Brain microvascular endothelial cell (primary cell): ENCODE measurements at regions not wholly inside any gene's neighbourhood (a gene's known extent, or its start where the extent isn't known, plus 50 kb on each side); places are given as distances from the start of the nearest gene placed in this dataset.

ENCODE experiments used
- DNase-seq: peaks from one replicate; pipeline ENCODE4 v3.0.0-alpha.2; 2020
- H3K27ac ChIP-seq: fragments of 250-450 bp; sonication (Bioruptor Pico); 2 replicates; pipeline ENCODE4 v1.5.1; 2020; ENCODE audit warnings: mild to moderate bottlenecking, moderate library complexity
- H3K27me3 ChIP-seq: fragments of 250-450 bp; sonication (Bioruptor Pico); replicated peaks from 2 replicates; pipeline ENCODE4 v1.5.1; 2020; ENCODE audit warnings: mild to moderate bottlenecking
- H3K36me3 ChIP-seq: fragments of 250-450 bp; sonication (Bioruptor Pico); replicated peaks from 2 replicates; pipeline ENCODE4 v1.5.1; 2020; ENCODE audit warnings: mild to moderate bottlenecking
- H3K4me3 ChIP-seq: 2 replicates; pipeline ENCODE4 v1.5.1; 2011; ENCODE audit warnings: low read depth, mild to moderate bottlenecking, control low read depth, low read length, moderate library complexity
- in situ Hi-C: cut with HindIII; loops from 2 replicates; pipeline ENCODE4 v1.10.0; 2017; ENCODE audit warnings: low sequenced_read_pairs, low pct_ligation_motif_present
- TF ChIP-seq, protein P1 (sequence below): IDR thresholded peaks from 2 replicates; pipeline ENCODE4 v1.5.1; 2011; ENCODE audit warnings: low read depth, mild to moderate bottlenecking, moderate library complexity, low read length, control low read depth, inconsistent platforms; ENCODE audit errors: missing control alignments

DNA sequence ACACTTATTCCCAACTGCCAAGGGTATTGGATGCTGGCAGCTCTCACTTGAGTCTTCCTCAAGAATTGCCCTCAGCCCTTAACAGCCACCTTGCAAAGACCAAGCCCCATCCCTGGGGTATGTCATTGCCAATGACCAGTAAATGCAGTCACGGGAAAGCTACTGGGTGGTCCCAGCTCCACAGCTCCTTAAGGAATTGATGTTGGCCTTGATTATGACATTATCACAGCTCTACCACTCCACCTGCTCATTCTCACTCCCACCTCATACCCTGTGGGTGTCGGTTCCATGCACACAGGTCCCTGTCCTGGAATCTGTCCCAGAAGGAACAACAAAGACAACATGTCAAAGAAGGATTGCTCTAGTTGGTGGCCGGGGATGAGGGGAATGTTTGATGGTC, 60.5 kb upstream of the GJB5 start:
- no peak overlapping the region for H3K4me3 ChIP-seq
- H3K36me3 ChIP-seq = no peaks in the 10 kb centered on the region
- H3K27me3 ChIP-seq = no peaks in the 10 kb centered on the region
- no peak for DNase-seq
- in situ Hi-C loops = no loop called here
- H3K27ac ChIP-seq = no peak overlapping the region
- TF ChIP-seq, protein P1, sequence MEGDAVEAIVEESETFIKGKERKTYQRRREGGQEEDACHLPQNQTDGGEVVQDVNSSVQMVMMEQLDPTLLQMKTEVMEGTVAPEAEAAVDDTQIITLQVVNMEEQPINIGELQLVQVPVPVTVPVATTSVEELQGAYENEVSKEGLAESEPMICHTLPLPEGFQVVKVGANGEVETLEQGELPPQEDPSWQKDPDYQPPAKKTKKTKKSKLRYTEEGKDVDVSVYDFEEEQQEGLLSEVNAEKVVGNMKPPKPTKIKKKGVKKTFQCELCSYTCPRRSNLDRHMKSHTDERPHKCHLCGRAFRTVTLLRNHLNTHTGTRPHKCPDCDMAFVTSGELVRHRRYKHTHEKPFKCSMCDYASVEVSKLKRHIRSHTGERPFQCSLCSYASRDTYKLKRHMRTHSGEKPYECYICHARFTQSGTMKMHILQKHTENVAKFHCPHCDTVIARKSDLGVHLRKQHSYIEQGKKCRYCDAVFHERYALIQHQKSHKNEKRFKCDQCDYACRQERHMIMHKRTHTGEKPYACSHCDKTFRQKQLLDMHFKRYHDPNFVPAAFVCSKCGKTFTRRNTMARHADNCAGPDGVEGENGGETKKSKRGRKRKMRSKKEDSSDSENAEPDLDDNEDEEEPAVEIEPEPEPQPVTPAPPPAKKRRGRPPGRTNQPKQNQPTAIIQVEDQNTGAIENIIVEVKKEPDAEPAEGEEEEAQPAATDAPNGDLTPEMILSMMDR = no peak

DNA sequence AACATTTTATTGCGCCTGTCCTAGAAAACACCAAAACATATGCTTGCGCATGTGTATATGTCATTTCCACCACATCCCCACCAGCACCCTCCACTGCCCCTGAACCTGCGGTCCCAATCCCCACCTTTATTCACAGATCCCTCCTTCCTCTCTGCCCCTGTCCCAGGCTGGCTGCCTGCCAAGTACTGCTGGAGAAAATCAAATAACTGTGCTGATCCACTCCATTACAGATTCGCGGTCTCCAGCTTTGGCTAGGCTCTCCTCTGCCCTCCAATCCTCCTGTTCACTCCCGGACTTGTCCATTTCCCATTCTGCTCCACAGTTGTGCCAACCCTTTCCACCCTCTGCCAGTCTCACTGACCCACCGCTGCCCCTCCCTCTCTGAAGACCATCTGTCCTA, 59.3 kb upstream of the GJB5 start:
- in situ Hi-C loops = no loop called here
- TF ChIP-seq, protein P1 = no peak
- Histone ChIP-seq H3K27ac (no peak overlapping the region), H3K27me3 (no peaks in the 10 kb centered on the region), H3K4me3 (no peak overlapping the region), H3K36me3 (no peaks in the 10 kb centered on the region)
- no peak for DNase-seq

- TF ChIP-seq, protein P1 = no peak
- Histone ChIP-seq H3K36me3 (no peaks in the 10 kb centered on the region), H3K4me3 (no peak overlapping the region), H3K27ac (no peak overlapping the region), H3K27me3 (no peaks in the 10 kb centered on the region)
- in situ Hi-C loops = no loop called here
- DNase-seq = no peak
These were observed 58.6 kb upstream of the GJB5 start for GRCh38 chr1:34696230-34696629.

GRCh38 chr1:34696981-34697380, 57.9 kb upstream of the GJB5 start:
- H3K27me3 ChIP-seq = no peaks in the 10 kb centered on the region
- no peak overlapping the region for H3K4me3 ChIP-seq
- in situ Hi-C loops = no loop called here
- no peak for DNase-seq
- H3K36me3 ChIP-seq = no peaks in the 10 kb centered on the region
- TF ChIP-seq, protein P1 = no peak
- H3K27ac ChIP-seq = no peak overlapping the region

DNA sequence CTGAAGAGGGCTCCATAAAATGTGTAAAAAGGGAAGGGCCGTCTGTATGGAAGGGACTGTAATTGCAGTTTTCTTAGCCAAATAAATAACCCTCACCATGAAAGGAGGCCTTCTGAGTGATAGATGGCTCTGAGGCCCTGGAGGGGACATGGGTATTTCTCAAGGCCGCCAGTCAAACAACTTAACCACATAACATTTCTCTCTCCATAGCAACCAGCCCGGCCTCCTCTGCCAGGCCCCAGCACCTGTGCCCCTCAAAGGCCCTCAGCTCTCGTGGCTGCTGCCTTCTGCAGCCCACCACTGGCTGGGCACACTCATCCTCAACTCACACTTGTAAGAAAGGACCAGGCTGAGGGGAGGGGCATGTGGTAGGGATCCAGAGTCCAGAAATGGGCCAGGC, 57.0 kb upstream of the GJB5 start:
- in situ Hi-C loops = no loop called here

More for the DNA sequence above, 57.0 kb upstream of the GJB5 start:
- H3K27me3 ChIP-seq = no peaks in the 10 kb centered on the region
- H3K27ac ChIP-seq = no peak overlapping the region
- TF ChIP-seq, protein P1 = no peak
- H3K4me3 ChIP-seq = no peak overlapping the region
- H3K36me3 ChIP-seq = no peaks in the 10 kb centered on the region
- no peak for DNase-seq
